HL-60 (cell line): ENCODE measurements at regions not wholly inside any gene's neighbourhood (a gene's known extent, or its start where the extent isn't known, plus 50 kb on each side); places are given as distances from the start of the nearest gene placed in this dataset.

Source experiments
- CTCF ChIP-seq: IDR thresholded peaks from one replicate; pipeline ENCODE4 v1.5.1; 2011; ENCODE audit warnings: low read length, control low read depth, inconsistent platforms; ENCODE audit not compliant: insufficient read depth
- POLR2AphosphoS5 ChIP-seq: IDR thresholded peaks from 2 replicates; pipeline ENCODE4 v1.6.1; 2012; ENCODE audit warnings: low read depth
- REST ChIP-seq: IDR thresholded peaks from 2 replicates; pipeline ENCODE4 v1.6.1; 2012; ENCODE audit warnings: low read depth; ENCODE audit not compliant: insufficient replicate concordance

- TF ChIP-seq CTCF: no peak
- TF ChIP-seq REST: no peak
- no peak for TF ChIP-seq POLR2AphosphoS5
These were observed 107.0 kb upstream of the ZMIZ1 start for GRCh38 chr10:78961760-78962159.
